GM18907 (cell line): ENCODE measurements at regions not wholly inside any gene's neighbourhood (a gene's known extent, or its start where the extent isn't known, plus 50 kb on each side); places are given as distances from the start of the nearest gene placed in this dataset.
"Not testable (repeated sequence)": the region's sequence is repeated elsewhere in the genome, so short reads cannot be mapped to it uniquely, and the experiment has no call there.

Experiments used
- ATAC-seq: cut with Tn5 transposase; IDR thresholded peaks from one replicate; pipeline ENCODE4 v1.9.1; 2021; ENCODE audit warnings: mild to moderate bottlenecking, moderate library complexity; ENCODE audit not compliant: unreplicated experiment

- no peak for ATAC-seq
These were observed 150.6 kb upstream of the MED14 start for GRCh38 chrX:40885989-40886388.

- no peak for ATAC-seq
These were observed 152.1 kb upstream of the MED14 start for GRCh38 chrX:40887476-40887875.

GRCh38 chrX:40891798-40892197 lies 156.5 kb upstream of the MED14 start:
- ATAC-seq, result no peak

GRCh38 chrX:40893251-40893910 lies 158.0 kb upstream of the MED14 start:
- ATAC-seq, result no peak

GRCh38 chrX:40895246-40895645 lies 159.9 kb upstream of the MED14 start:
- ATAC-seq, result no peak

GRCh38 chrX:40897718-40898270 lies 162.5 kb upstream of the MED14 start:
- ATAC-seq, result no peak

- not testable (repeated sequence) for ATAC-seq
These were observed 169.4 kb upstream of the MED14 start for GRCh38 chrX:40904739-40905138.

- no peak for ATAC-seq
These were observed 172.7 kb upstream of the MED14 start for GRCh38 chrX:40908026-40908425.

- no peak for ATAC-seq
These were observed 173.6 kb upstream of the MED14 start for GRCh38 chrX:40908857-40909475.

- ATAC-seq, result no peak
These were observed 173.1 kb upstream of the USP9X start for GRCh38 chrX:40912166-40912565.

- no peak for ATAC-seq
These were observed 172.7 kb upstream of the USP9X start for GRCh38 chrX:40912576-40912975.

- ATAC-seq, result no peak
These were observed 164.9 kb upstream of the USP9X start for GRCh38 chrX:40920351-40920750.

- ATAC-seq, result no peak
These were observed 162.9 kb upstream of the USP9X start for GRCh38 chrX:40922307-40922706.

GRCh38 chrX:40926739-40927427 lies 158.4 kb upstream of the USP9X start:
- not testable (repeated sequence) for ATAC-seq

- ATAC-seq, result no peak
These were observed 157.2 kb upstream of the USP9X start for GRCh38 chrX:40928076-40928475.

GRCh38 chrX:40931921-40932320 lies 153.3 kb upstream of the USP9X start:
- ATAC-seq, result no peak

- no peak for ATAC-seq
These were observed 152.0 kb upstream of the USP9X start for GRCh38 chrX:40933132-40933705.

GRCh38 chrX:40933706-40934425 lies 151.4 kb upstream of the USP9X start:
- no peak for ATAC-seq

- ATAC-seq, result no peak
These were observed 148.4 kb upstream of the USP9X start for GRCh38 chrX:40936827-40937226.

- ATAC-seq, result no peak
These were observed 146.8 kb upstream of the USP9X start for GRCh38 chrX:40938423-40938822.

GRCh38 chrX:40943093-40943641 lies 142.1 kb upstream of the USP9X start:
- ATAC-seq, result no peak
